B cell (primary cell): ENCODE measurements at regions not wholly inside any gene's neighbourhood (a gene's known extent, or its start where the extent isn't known, plus 50 kb on each side); places are given as distances from the start of the nearest gene placed in this dataset.

ENCODE experiments used
- ATAC-seq: fragments of 200-7000 bp; cut with Tn5 transposase; one replicate; pipeline ENCODE4 v1.10.0; 2021; ENCODE audit warnings: low read depth, mild to moderate bottlenecking, moderate number of reproducible peaks, moderate library complexity
- CTCF ChIA-PET: fragments of 350-600 bp; sonication (Branson Sonifier 250); formaldehyde crosslinking; loops from one replicate; lab custom pipeline; 2021; ENCODE audit warnings: antibody characterized with exemption, inconsistent platforms; lab: Charles Lee
- POLR2A ChIA-PET: fragments of 350-600 bp; sonication (Branson Sonifier 250); formaldehyde crosslinking; loops from one replicate; lab custom pipeline; 2021; ENCODE audit warnings: antibody characterized with exemption; lab: Charles Lee
- DNase-seq: peaks from one replicate; pipeline ENCODE4 v3.0.0; 2013
- H2AFZ ChIP-seq: 2 replicates; pipeline ENCODE4 v1.6.1; 2012; ENCODE audit warnings: mild to moderate bottlenecking, low read depth, low read length; ENCODE audit not compliant: insufficient read depth, poor library complexity, severe bottlenecking
- H3K27ac ChIP-seq, 2 donors: 1 replicate in 1 of 2; 2 replicates in 1 of 2; pipeline ENCODE4 v1.5.1; 2012 to 2013; ENCODE audit warnings: low read length in 2 of 2, mild to moderate bottlenecking in 2 of 2, moderate library complexity in 1 of 2
- H3K27me3 ChIP-seq, 4 experiments: fragments of 200-600 bp in 1 of 4; sonication (generic) in 1 of 4; replicated peaks in 1 of 4; 1 replicate in 2 of 4; 2 replicates in 2 of 4; pipeline versions ENCODE4 v1.6.1 to v1.7.0; 2013 to 2016; ENCODE audit warnings: low read length in 3 of 4, mild to moderate bottlenecking in 2 of 4, mixed read lengths in 1 of 4, moderate library complexity in 1 of 4; ENCODE audit not compliant: insufficient read depth in 4 of 4, control insufficient read depth in 3 of 4; ENCODE audit errors: control extremely low read depth in 1 of 4
- H3K36me3 ChIP-seq, 2 experiments: replicated peaks in 1 of 2; 1 replicate in 1 of 2; 2 replicates in 1 of 2; pipeline versions ENCODE4 v1.6.1 to v1.7.1; 2013; ENCODE audit warnings: low read length in 1 of 2; ENCODE audit not compliant: insufficient read depth in 2 of 2, control insufficient read depth in 1 of 2; ENCODE audit errors: control extremely low read depth in 1 of 2, extremely low read depth in 1 of 2
- H3K4me1 ChIP-seq, 2 donors: fragments of 200-600 bp in 1 of 2; sonication (generic) in 1 of 2; 1 replicate in 1 of 2; 2 replicates in 1 of 2; pipeline versions ENCODE4 v1.5.1 to v1.6.1; 2013 to 2017; ENCODE audit warnings: low read length in 2 of 2; ENCODE audit not compliant: control insufficient read depth in 2 of 2, insufficient read depth in 2 of 2
- H3K4me2 ChIP-seq: replicated peaks from 2 replicates; pipeline ENCODE3; 2012; ENCODE audit warnings: mild to moderate bottlenecking, low read depth, low read length; ENCODE audit not compliant: poor library complexity, severe bottlenecking
- H3K4me3 ChIP-seq, 5 experiments: fragments of 200-600 bp in 1 of 5; sonication (generic) in 1 of 5; 1 replicate in 3 of 5; 2 replicates in 2 of 5; pipeline versions ENCODE4 v1.5.1 to v1.7.0; 2011 to 2016; ENCODE audit warnings: low read length in 4 of 5, mild to moderate bottlenecking in 4 of 5, low read depth in 2 of 5, control low read depth in 1 of 5, moderate library complexity in 1 of 5; ENCODE audit not compliant: insufficient read depth in 1 of 5; ENCODE audit errors: control extremely low read depth in 1 of 5, extremely low read depth in 1 of 5
- H3K79me2 ChIP-seq: fragments of 200-600 bp; sonication (generic); one replicate; pipeline ENCODE4 v1.6.0; 2016; ENCODE audit warnings: low read length; ENCODE audit not compliant: control insufficient read depth, insufficient read depth
- H3K9ac ChIP-seq: fragments of 200-600 bp; sonication (generic); 2 replicates; pipeline ENCODE4 v1.6.1; 2017; ENCODE audit warnings: mild to moderate bottlenecking, low read length, moderate library complexity
- H3K9me3 ChIP-seq, 3 donors: one replicate each; pipeline versions ENCODE4 v1.6.1 to v1.7.1; 2013; ENCODE audit warnings: low read length in 2 of 3; ENCODE audit not compliant: control insufficient read depth in 2 of 3, insufficient read depth in 1 of 3; ENCODE audit errors: control extremely low read depth in 1 of 3
- H4K20me1 ChIP-seq: 2 replicates; pipeline ENCODE4 v1.6.0; 2012; ENCODE audit warnings: mild to moderate bottlenecking, low read length; ENCODE audit not compliant: insufficient read depth, control insufficient read depth, poor library complexity, severe bottlenecking
- H3K27ac Mint-ChIP-seq: one replicate; pipeline ENCODE4 v1.8.0; 2021; ENCODE audit warnings: mixed read lengths
- H3K27me3 Mint-ChIP-seq: one replicate; pipeline ENCODE4 v1.8.0; 2021; ENCODE audit warnings: mixed read lengths
- H3K4me1 Mint-ChIP-seq: one replicate; pipeline ENCODE4 v1.8.0; 2021; ENCODE audit warnings: mixed read lengths
- H3K4me3 Mint-ChIP-seq: one replicate; pipeline ENCODE4 v1.8.0; 2021; ENCODE audit warnings: mixed read lengths
- H3K9me3 Mint-ChIP-seq: one replicate; pipeline ENCODE4 v1.8.0; 2022; ENCODE audit warnings: mixed read lengths; ENCODE audit not compliant: insufficient read depth
- EZH2 ChIP-seq: IDR thresholded peaks from 2 replicates; pipeline ENCODE4 v1.6.1; 2012; ENCODE audit warnings: borderline replicate concordance, low read depth, mild to moderate bottlenecking, moderate library complexity, low read length; ENCODE audit not compliant: insufficient read depth, poor library complexity, severe bottlenecking
- whole genome bisulfite sequencing: methylation state at CpG from one replicate; pipeline ENCODE4 v1.1.5; 2013; ENCODE audit warnings: missing lambda C conversion rate; ENCODE audit not compliant: insufficient coverage; 5-methylcytosine and 5-hydroxymethylcytosine counted together
- intact Hi-C: fragments of 100-400 bp; cut with micrococcal nuclease; formaldehyde crosslinking; loops from one replicate; pipeline ENCODE4 v1.10.0; 2022
- TF ChIP-seq, protein P1 (sequence below): fragments of 200-600 bp; IDR thresholded peaks from one replicate; pipeline ENCODE4 v1.8.0; 2022; ENCODE audit warnings: antibody characterized with exemption, mild to moderate bottlenecking

DNA sequence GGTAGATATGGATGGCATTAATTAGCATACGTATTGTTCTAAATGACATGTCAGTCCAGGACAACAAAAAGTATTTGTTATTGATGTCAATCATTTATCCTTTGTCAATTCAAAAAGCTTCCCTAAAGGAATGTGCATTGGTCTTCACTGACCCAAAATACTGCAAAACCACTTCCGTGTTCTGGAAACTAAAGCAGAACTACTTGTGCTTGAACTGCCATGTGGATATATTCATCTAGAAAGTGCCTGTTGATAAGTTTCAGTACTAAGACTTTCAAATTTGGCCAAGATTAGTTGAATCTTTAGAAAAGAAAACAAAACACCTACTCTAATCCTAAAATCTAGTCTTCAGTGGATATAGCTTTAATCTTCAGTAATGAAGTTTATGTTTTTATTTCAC is 242.1 kb upstream of the PPP1R3A start:
- H3K27me3 Mint-ChIP-seq, result no peaks in the 10 kb centered on the region
- H3K9me3 Mint-ChIP-seq, result no peaks in the 10 kb centered on the region
- no peak for ATAC-seq
- no peak for DNase-seq
- ChIA-PET CTCF (interaction anchor here (1.2 kb wide), 1 partner anchor 15 kb away, joined by 3 read pairs; no protein-coding TSS in a partner anchor), POLR2A (no interaction called here)
- H3K4me1 ChIP-seq, result no peaks in the 10 kb centered on the region
- no peak overlapping the region for H3K27ac Mint-ChIP-seq
- TF ChIP-seq EZH2, result no peak
- TF ChIP-seq, protein P1, sequence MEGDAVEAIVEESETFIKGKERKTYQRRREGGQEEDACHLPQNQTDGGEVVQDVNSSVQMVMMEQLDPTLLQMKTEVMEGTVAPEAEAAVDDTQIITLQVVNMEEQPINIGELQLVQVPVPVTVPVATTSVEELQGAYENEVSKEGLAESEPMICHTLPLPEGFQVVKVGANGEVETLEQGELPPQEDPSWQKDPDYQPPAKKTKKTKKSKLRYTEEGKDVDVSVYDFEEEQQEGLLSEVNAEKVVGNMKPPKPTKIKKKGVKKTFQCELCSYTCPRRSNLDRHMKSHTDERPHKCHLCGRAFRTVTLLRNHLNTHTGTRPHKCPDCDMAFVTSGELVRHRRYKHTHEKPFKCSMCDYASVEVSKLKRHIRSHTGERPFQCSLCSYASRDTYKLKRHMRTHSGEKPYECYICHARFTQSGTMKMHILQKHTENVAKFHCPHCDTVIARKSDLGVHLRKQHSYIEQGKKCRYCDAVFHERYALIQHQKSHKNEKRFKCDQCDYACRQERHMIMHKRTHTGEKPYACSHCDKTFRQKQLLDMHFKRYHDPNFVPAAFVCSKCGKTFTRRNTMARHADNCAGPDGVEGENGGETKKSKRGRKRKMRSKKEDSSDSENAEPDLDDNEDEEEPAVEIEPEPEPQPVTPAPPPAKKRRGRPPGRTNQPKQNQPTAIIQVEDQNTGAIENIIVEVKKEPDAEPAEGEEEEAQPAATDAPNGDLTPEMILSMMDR, result no peak
- no peaks in the 10 kb centered on the region for H3K27me3 ChIP-seq
- H3K4me1 Mint-ChIP-seq, result no peaks in the 10 kb centered on the region
- no peak overlapping the region for H3K4me2 ChIP-seq
- no peaks in the 10 kb centered on the region for H3K9me3 ChIP-seq
- H3K4me3 Mint-ChIP-seq, result no peak overlapping the region
- H3K36me3 ChIP-seq, result no peaks in the 10 kb centered on the region
- no peaks in the 10 kb centered on the region for H4K20me1 ChIP-seq
- no peaks in the 10 kb centered on the region for H3K79me2 ChIP-seq
- no peak overlapping the region for H3K4me3 ChIP-seq
- WGBS, result 100% methylated on average over 1 of the region's 2 CpGs
- no peak overlapping the region for H3K27ac ChIP-seq
- intact Hi-C loops, result no loop called here
- no peak overlapping the region for H2AFZ ChIP-seq
- no peak overlapping the region for H3K9ac ChIP-seq

DNA sequence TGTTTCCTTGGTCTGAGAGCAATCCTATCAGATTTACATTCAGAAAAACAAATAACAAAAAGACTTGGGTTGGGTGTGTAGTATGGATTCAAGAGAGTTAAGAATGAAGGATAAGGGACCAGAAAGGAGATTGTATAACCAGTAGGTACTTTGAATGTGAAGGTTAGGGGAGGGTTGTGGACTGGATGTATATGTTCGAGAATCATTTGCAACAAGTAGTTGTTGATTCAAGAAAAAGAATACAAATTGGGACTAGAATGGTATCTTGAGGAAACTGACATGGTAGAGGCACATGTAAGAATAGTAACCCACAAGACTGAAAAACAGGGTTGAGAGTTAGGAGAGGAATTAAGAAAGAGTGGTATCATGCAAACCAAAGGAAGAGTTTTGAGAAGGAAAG is 240.0 kb upstream of the PPP1R3A start:
- no peak overlapping the region for H3K4me2 ChIP-seq
- H3K4me1 ChIP-seq, result no peaks in the 10 kb centered on the region
- WGBS, result 80% methylated on average over 1 of the region's 1 CpG
- intact Hi-C loops, result no loop called here
- no peak overlapping the region for H3K4me3 ChIP-seq
- DNase-seq, result no peak
- H3K79me2 ChIP-seq, result no peaks in the 10 kb centered on the region
- Mint-ChIP-seq H3K27me3 (no peaks in the 10 kb centered on the region), H3K4me3 (no peak overlapping the region), H3K9me3 (no peaks in the 10 kb centered on the region), H3K27ac (no peak overlapping the region), H3K4me1 (no peaks in the 10 kb centered on the region)
- H3K27ac ChIP-seq, result no peak overlapping the region
- ChIA-PET POLR2A (no interaction called here), CTCF (no interaction called here)
- ATAC-seq, result no peak
- no peak overlapping the region for H2AFZ ChIP-seq
- H3K36me3 ChIP-seq, result no peaks in the 10 kb centered on the region
- H3K27me3 ChIP-seq, result no peaks in the 10 kb centered on the region
- H3K9me3 ChIP-seq, result no peaks in the 10 kb centered on the region
- no peak for TF ChIP-seq EZH2
- TF ChIP-seq, protein P1, result no peak
- no peaks in the 10 kb centered on the region for H4K20me1 ChIP-seq
- H3K9ac ChIP-seq, result no peak overlapping the region
